B cell (primary cell): ENCODE measurements at regions not wholly inside any gene's neighbourhood (a gene's known extent, or its start where the extent isn't known, plus 50 kb on each side); places are given as distances from the start of the nearest gene placed in this dataset.

Source experiments
- ATAC-seq: fragments of 200-7000 bp; cut with Tn5 transposase; one replicate; pipeline ENCODE4 v1.10.0; 2021; ENCODE audit warnings: low read depth, mild to moderate bottlenecking, moderate number of reproducible peaks, moderate library complexity
- CTCF ChIA-PET: fragments of 350-600 bp; sonication (Branson Sonifier 250); formaldehyde crosslinking; loops from one replicate; lab custom pipeline; 2021; ENCODE audit warnings: antibody characterized with exemption, inconsistent platforms; lab: Charles Lee
- POLR2A ChIA-PET: fragments of 350-600 bp; sonication (Branson Sonifier 250); formaldehyde crosslinking; loops from one replicate; lab custom pipeline; 2021; ENCODE audit warnings: antibody characterized with exemption; lab: Charles Lee
- DNase-seq: peaks from one replicate; pipeline ENCODE4 v3.0.0; 2013
- H2AFZ ChIP-seq: 2 replicates; pipeline ENCODE4 v1.6.1; 2012; ENCODE audit warnings: mild to moderate bottlenecking, low read depth, low read length; ENCODE audit not compliant: insufficient read depth, poor library complexity, severe bottlenecking
- H3K27ac ChIP-seq, 2 donors: 1 replicate in 1 of 2; 2 replicates in 1 of 2; pipeline ENCODE4 v1.5.1; 2012 to 2013; ENCODE audit warnings: low read length in 2 of 2, mild to moderate bottlenecking in 2 of 2, moderate library complexity in 1 of 2
- H3K27me3 ChIP-seq, 4 experiments: fragments of 200-600 bp in 1 of 4; sonication (generic) in 1 of 4; replicated peaks in 1 of 4; 1 replicate in 2 of 4; 2 replicates in 2 of 4; pipeline versions ENCODE4 v1.6.1 to v1.7.0; 2013 to 2016; ENCODE audit warnings: low read length in 3 of 4, mild to moderate bottlenecking in 2 of 4, mixed read lengths in 1 of 4, moderate library complexity in 1 of 4; ENCODE audit not compliant: insufficient read depth in 4 of 4, control insufficient read depth in 3 of 4; ENCODE audit errors: control extremely low read depth in 1 of 4
- H3K36me3 ChIP-seq, 2 experiments: replicated peaks in 1 of 2; 1 replicate in 1 of 2; 2 replicates in 1 of 2; pipeline versions ENCODE4 v1.6.1 to v1.7.1; 2013; ENCODE audit warnings: low read length in 1 of 2; ENCODE audit not compliant: insufficient read depth in 2 of 2, control insufficient read depth in 1 of 2; ENCODE audit errors: control extremely low read depth in 1 of 2, extremely low read depth in 1 of 2
- H3K4me1 ChIP-seq, 2 donors: fragments of 200-600 bp in 1 of 2; sonication (generic) in 1 of 2; 1 replicate in 1 of 2; 2 replicates in 1 of 2; pipeline versions ENCODE4 v1.5.1 to v1.6.1; 2013 to 2017; ENCODE audit warnings: low read length in 2 of 2; ENCODE audit not compliant: control insufficient read depth in 2 of 2, insufficient read depth in 2 of 2
- H3K4me2 ChIP-seq: replicated peaks from 2 replicates; pipeline ENCODE3; 2012; ENCODE audit warnings: mild to moderate bottlenecking, low read depth, low read length; ENCODE audit not compliant: poor library complexity, severe bottlenecking
- H3K4me3 ChIP-seq, 5 experiments: fragments of 200-600 bp in 1 of 5; sonication (generic) in 1 of 5; 1 replicate in 3 of 5; 2 replicates in 2 of 5; pipeline versions ENCODE4 v1.5.1 to v1.7.0; 2011 to 2016; ENCODE audit warnings: low read length in 4 of 5, mild to moderate bottlenecking in 4 of 5, low read depth in 2 of 5, control low read depth in 1 of 5, moderate library complexity in 1 of 5; ENCODE audit not compliant: insufficient read depth in 1 of 5; ENCODE audit errors: control extremely low read depth in 1 of 5, extremely low read depth in 1 of 5
- H3K79me2 ChIP-seq: fragments of 200-600 bp; sonication (generic); one replicate; pipeline ENCODE4 v1.6.0; 2016; ENCODE audit warnings: low read length; ENCODE audit not compliant: control insufficient read depth, insufficient read depth
- H3K9ac ChIP-seq: fragments of 200-600 bp; sonication (generic); 2 replicates; pipeline ENCODE4 v1.6.1; 2017; ENCODE audit warnings: mild to moderate bottlenecking, low read length, moderate library complexity
- H3K9me3 ChIP-seq, 3 donors: one replicate each; pipeline versions ENCODE4 v1.6.1 to v1.7.1; 2013; ENCODE audit warnings: low read length in 2 of 3; ENCODE audit not compliant: control insufficient read depth in 2 of 3, insufficient read depth in 1 of 3; ENCODE audit errors: control extremely low read depth in 1 of 3
- H4K20me1 ChIP-seq: 2 replicates; pipeline ENCODE4 v1.6.0; 2012; ENCODE audit warnings: mild to moderate bottlenecking, low read length; ENCODE audit not compliant: insufficient read depth, control insufficient read depth, poor library complexity, severe bottlenecking
- H3K27ac Mint-ChIP-seq: one replicate; pipeline ENCODE4 v1.8.0; 2021; ENCODE audit warnings: mixed read lengths
- H3K27me3 Mint-ChIP-seq: one replicate; pipeline ENCODE4 v1.8.0; 2021; ENCODE audit warnings: mixed read lengths
- H3K4me1 Mint-ChIP-seq: one replicate; pipeline ENCODE4 v1.8.0; 2021; ENCODE audit warnings: mixed read lengths
- H3K4me3 Mint-ChIP-seq: one replicate; pipeline ENCODE4 v1.8.0; 2021; ENCODE audit warnings: mixed read lengths
- H3K9me3 Mint-ChIP-seq: one replicate; pipeline ENCODE4 v1.8.0; 2022; ENCODE audit warnings: mixed read lengths; ENCODE audit not compliant: insufficient read depth
- CTCF ChIP-seq: fragments of 200-600 bp; IDR thresholded peaks from one replicate; pipeline ENCODE4 v1.8.0; 2022; ENCODE audit warnings: antibody characterized with exemption, mild to moderate bottlenecking
- EZH2 ChIP-seq: IDR thresholded peaks from 2 replicates; pipeline ENCODE4 v1.6.1; 2012; ENCODE audit warnings: borderline replicate concordance, low read depth, mild to moderate bottlenecking, moderate library complexity, low read length; ENCODE audit not compliant: insufficient read depth, poor library complexity, severe bottlenecking
- WGBS: methylation state at CpG from one replicate; pipeline ENCODE4 v1.1.5; 2013; ENCODE audit warnings: missing lambda C conversion rate; ENCODE audit not compliant: insufficient coverage; 5-methylcytosine and 5-hydroxymethylcytosine counted together
- intact Hi-C: fragments of 100-400 bp; cut with micrococcal nuclease; formaldehyde crosslinking; loops from one replicate; pipeline ENCODE4 v1.10.0; 2022

- H3K27ac Mint-ChIP-seq = no peak overlapping the region
- no CpG with 5 or more reads among the region's 1 CpG for WGBS
- no peaks in the 10 kb centered on the region for H3K9me3 Mint-ChIP-seq
- H3K27me3 Mint-ChIP-seq = peaks cover 29% of the 10 kb centered on the region
- no peak overlapping the region for H3K9ac ChIP-seq
- POLR2A ChIA-PET = no interaction called here
- CTCF ChIA-PET = no interaction called here
- no peaks in the 10 kb centered on the region for H3K9me3 ChIP-seq
- ATAC-seq (no peak), DNase-seq (no peak)
- no peaks in the 10 kb centered on the region for H4K20me1 ChIP-seq
- H3K27ac ChIP-seq = no peak overlapping the region
- no peak for TF ChIP-seq EZH2
- no peak overlapping the region for H2AFZ ChIP-seq
- H3K4me1 Mint-ChIP-seq = no peaks in the 10 kb centered on the region
- H3K4me3 Mint-ChIP-seq = no peak overlapping the region
- no peaks in the 10 kb centered on the region for H3K36me3 ChIP-seq
- H3K27me3 ChIP-seq = peaks cover 0 to 4% (median 2%) of the 10 kb centered on the region in 4 experiments
- no peak overlapping the region for H3K4me2 ChIP-seq
- H3K4me3 ChIP-seq = no peak overlapping the region
- intact Hi-C loops = no loop called here
- H3K79me2 ChIP-seq = no peaks in the 10 kb centered on the region
- H3K4me1 ChIP-seq = no peaks in the 10 kb centered on the region
These were observed 250.6 kb upstream of the PLET1 start for GRCh38 chr11:112511271-112511670.

GRCh38 chr11:112511911-112512310 lies 251.3 kb upstream of the PLET1 start:
- H3K27ac ChIP-seq = no peak overlapping the region
- TF ChIP-seq CTCF = no peak
- no peak for TF ChIP-seq EZH2
- no CpG with 5 or more reads among the region's 1 CpG for whole genome bisulfite sequencing
- H3K9ac ChIP-seq = no peak overlapping the region
- H3K9me3 Mint-ChIP-seq = no peaks in the 10 kb centered on the region
- no peaks in the 10 kb centered on the region for H3K4me1 Mint-ChIP-seq
- H3K4me3 ChIP-seq = no peak overlapping the region
- DNase-seq (no peak), ATAC-seq (no peak)
- intact Hi-C loops = no loop called here
- POLR2A ChIA-PET = no interaction called here
- no peak overlapping the region for H2AFZ ChIP-seq
- H3K27me3 ChIP-seq = peaks cover 0 to 4% (median 0%) of the 10 kb centered on the region in 4 experiments
- no peaks in the 10 kb centered on the region for H3K36me3 ChIP-seq
- H3K4me1 ChIP-seq = no peaks in the 10 kb centered on the region
- H3K4me3 Mint-ChIP-seq = no peak overlapping the region
- CTCF ChIA-PET = no interaction called here
- H3K9me3 ChIP-seq = no peaks in the 10 kb centered on the region
- no peaks in the 10 kb centered on the region for H3K79me2 ChIP-seq
- H3K27ac Mint-ChIP-seq = no peak overlapping the region
- no peaks in the 10 kb centered on the region for H4K20me1 ChIP-seq
- H3K4me2 ChIP-seq = no peak overlapping the region
- peaks cover 22% of the 10 kb centered on the region for H3K27me3 Mint-ChIP-seq
